ENCODE measurements at regions not wholly inside any gene's neighbourhood (a gene's known extent, or its start where the extent isn't known, plus 50 kb on each side); places are given as distances from the start of the nearest gene placed in this dataset.

GRCh38 chr4:13261486-13262257, 222.5 kb downstream of the RAB28 start:
- in situ Hi-C loops (cut with HindIII; ENCODE audit: low sequenced_read_pairs): no loop called here

GRCh38 chr4:13260513-13260912, 223.6 kb downstream of the RAB28 start:
- in situ Hi-C loops (cut with HindIII; ENCODE audit: low sequenced_read_pairs): no loop called here
- DNase-seq (ENCODE audit: low spot score): no peak

More at GRCh38 chr4:13261486-13262257, 222.5 kb downstream of the RAB28 start:
- DNase-seq (ENCODE audit: low spot score): no peak

- no peak for DNase-seq (ENCODE audit: low spot score)
- in situ Hi-C loops (cut with HindIII; ENCODE audit: low sequenced_read_pairs): no loop called here
Measured at GRCh38 chr4:13250263-13250662, 233.9 kb downstream of the RAB28 start.

- in situ Hi-C loops (cut with HindIII; ENCODE audit: low sequenced_read_pairs): no loop called here
- no peak for DNase-seq (ENCODE audit: low spot score)
Measured at GRCh38 chr4:13248621-13249298, 235.4 kb downstream of the RAB28 start.

GRCh38 chr4:13246107-13246506, 238.0 kb downstream of the RAB28 start:
- DNase-seq (ENCODE audit: low spot score): no peak
- in situ Hi-C loops (cut with HindIII; ENCODE audit: low sequenced_read_pairs): no loop called here

- no peak for DNase-seq (ENCODE audit: low spot score)
- in situ Hi-C loops (cut with HindIII; ENCODE audit: low sequenced_read_pairs): no loop called here
Measured at GRCh38 chr4:13244444-13244843, 239.7 kb downstream of the RAB28 start.

- in situ Hi-C loops (cut with HindIII; ENCODE audit: low sequenced_read_pairs): no loop called here
- DNase-seq (ENCODE audit: low spot score): no peak
Measured at GRCh38 chr4:13243152-13243551, 241.0 kb downstream of the RAB28 start.

GRCh38 chr4:13240066-13240465, 244.1 kb downstream of the RAB28 start:
- DNase-seq (ENCODE audit: low spot score): no peak
- in situ Hi-C loops (cut with HindIII; ENCODE audit: low sequenced_read_pairs): no loop called here

GRCh38 chr4:13238936-13239335, 245.2 kb downstream of the RAB28 start:
- in situ Hi-C loops (cut with HindIII; ENCODE audit: low sequenced_read_pairs): no loop called here
- DNase-seq (ENCODE audit: low spot score): no peak

- no peak for DNase-seq (ENCODE audit: low spot score)
- in situ Hi-C loops (cut with HindIII; ENCODE audit: low sequenced_read_pairs): no loop called here
Measured at GRCh38 chr4:13236485-13236884, 247.7 kb downstream of the RAB28 start.

GRCh38 chr4:13233755-13234154, 250.4 kb downstream of the RAB28 start:
- in situ Hi-C loops (cut with HindIII; ENCODE audit: low sequenced_read_pairs): no loop called here
- no peak for DNase-seq (ENCODE audit: low spot score)

- in situ Hi-C loops (cut with HindIII; ENCODE audit: low sequenced_read_pairs): no loop called here
- no peak for DNase-seq (ENCODE audit: low spot score)
Measured at GRCh38 chr4:13219971-13220370, 264.2 kb downstream of the RAB28 start.

- DNase-seq (ENCODE audit: low spot score): peak; percentile 17
- in situ Hi-C loops (cut with HindIII; ENCODE audit: low sequenced_read_pairs): no loop called here
Measured at GRCh38 chr4:13218326-13218958, 265.7 kb downstream of the RAB28 start.

- in situ Hi-C loops (cut with HindIII; ENCODE audit: low sequenced_read_pairs): no loop called here
- no peak for DNase-seq (ENCODE audit: low spot score)
Measured at GRCh38 chr4:13215560-13215959, 268.6 kb downstream of the RAB28 start.

- in situ Hi-C loops (cut with HindIII; ENCODE audit: low sequenced_read_pairs): no loop called here
- no peak for DNase-seq (ENCODE audit: low spot score)
Measured at GRCh38 chr4:13212936-13213335, 271.2 kb downstream of the RAB28 start.

- in situ Hi-C loops (cut with HindIII; ENCODE audit: low sequenced_read_pairs): no loop called here
- no peak for DNase-seq (ENCODE audit: low spot score)
Measured at GRCh38 chr4:13209600-13209999, 274.5 kb downstream of the RAB28 start.

GRCh38 chr4:13208558-13209193, 275.5 kb downstream of the RAB28 start:
- in situ Hi-C loops (cut with HindIII; ENCODE audit: low sequenced_read_pairs): no loop called here
- DNase-seq (ENCODE audit: low spot score): no peak

- in situ Hi-C loops (cut with HindIII; ENCODE audit: low sequenced_read_pairs): no loop called here
Measured at GRCh38 chr4:13207226-13207625, 276.9 kb downstream of the RAB28 start.

GRCh38 chr4:13203101-13203500, 281.0 kb downstream of the RAB28 start:
- in situ Hi-C loops (cut with HindIII; ENCODE audit: low sequenced_read_pairs): no loop called here
- no peak for DNase-seq (ENCODE audit: low spot score)

More at GRCh38 chr4:13207226-13207625, 276.9 kb downstream of the RAB28 start:
- no peak for DNase-seq (ENCODE audit: low spot score)

- DNase-seq (ENCODE audit: low spot score): no peak
- in situ Hi-C loops (cut with HindIII; ENCODE audit: low sequenced_read_pairs): no loop called here
Measured at GRCh38 chr4:13202701-13203100, 281.4 kb downstream of the RAB28 start.

Data from G401 (cell line).